Fibroblast of lung (primary cell): ENCODE measurements at regions not wholly inside any gene's neighbourhood (a gene's known extent, or its start where the extent isn't known, plus 50 kb on each side); places are given as distances from the start of the nearest gene placed in this dataset.

Experiments used
- EZH2 ChIP-seq: IDR thresholded peaks from 2 replicates; pipeline ENCODE4 v1.5.1; 2012; ENCODE audit warnings: low read length, control low read depth, mild to moderate bottlenecking; ENCODE audit errors: missing control alignments
- TF ChIP-seq, protein P1 (sequence below), 2 donors: IDR thresholded peaks in 1 of 2; conservative IDR thresholded peaks in 1 of 2; 1 replicate in 1 of 2; 2 replicates in 1 of 2; pipeline ENCODE4 v1.5.1; 2011 to 2012; ENCODE audit warnings: low read length in 2 of 2, control low read depth in 1 of 2, inconsistent platforms in 1 of 2, low read depth in 1 of 2, mild to moderate bottlenecking in 1 of 2

DNA sequence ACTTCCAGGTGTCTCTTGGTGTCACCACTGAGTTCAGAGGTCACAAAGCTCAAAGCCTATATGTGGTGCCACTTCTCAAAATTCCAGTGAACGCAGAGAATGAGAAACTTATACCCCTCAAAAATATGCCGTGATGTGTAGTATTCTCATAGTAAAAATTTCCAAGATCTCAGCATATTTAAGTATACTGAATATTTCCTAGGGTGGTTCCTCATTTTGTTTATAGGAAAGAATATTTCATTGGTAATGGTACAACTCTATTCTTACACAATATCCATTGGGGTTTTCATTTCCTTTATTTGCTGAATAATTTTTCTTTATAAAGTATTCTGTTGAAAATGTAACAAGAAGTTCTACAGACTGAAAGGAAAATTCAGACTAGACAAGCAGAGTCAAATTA is 58.9 kb upstream of the ADO start:
- TF ChIP-seq, protein P1, sequence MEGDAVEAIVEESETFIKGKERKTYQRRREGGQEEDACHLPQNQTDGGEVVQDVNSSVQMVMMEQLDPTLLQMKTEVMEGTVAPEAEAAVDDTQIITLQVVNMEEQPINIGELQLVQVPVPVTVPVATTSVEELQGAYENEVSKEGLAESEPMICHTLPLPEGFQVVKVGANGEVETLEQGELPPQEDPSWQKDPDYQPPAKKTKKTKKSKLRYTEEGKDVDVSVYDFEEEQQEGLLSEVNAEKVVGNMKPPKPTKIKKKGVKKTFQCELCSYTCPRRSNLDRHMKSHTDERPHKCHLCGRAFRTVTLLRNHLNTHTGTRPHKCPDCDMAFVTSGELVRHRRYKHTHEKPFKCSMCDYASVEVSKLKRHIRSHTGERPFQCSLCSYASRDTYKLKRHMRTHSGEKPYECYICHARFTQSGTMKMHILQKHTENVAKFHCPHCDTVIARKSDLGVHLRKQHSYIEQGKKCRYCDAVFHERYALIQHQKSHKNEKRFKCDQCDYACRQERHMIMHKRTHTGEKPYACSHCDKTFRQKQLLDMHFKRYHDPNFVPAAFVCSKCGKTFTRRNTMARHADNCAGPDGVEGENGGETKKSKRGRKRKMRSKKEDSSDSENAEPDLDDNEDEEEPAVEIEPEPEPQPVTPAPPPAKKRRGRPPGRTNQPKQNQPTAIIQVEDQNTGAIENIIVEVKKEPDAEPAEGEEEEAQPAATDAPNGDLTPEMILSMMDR (conservative IDR thresholded peaks at IDR 0.05 in 1 of 2, IDR thresholded peaks at IDR 0.05 in 1 of 2; ENCODE audit: low read depth in 1 of 2, low read length in 2 of 2) = no peak
- TF ChIP-seq EZH2 = no peak
